Gastroesophageal sphincter (tissue), 4 donors: ENCODE measurements at regions not wholly inside any gene's neighbourhood (a gene's known extent, or its start where the extent isn't known, plus 50 kb on each side); places are given as distances from the start of the nearest gene placed in this dataset.

ENCODE experiments used
- ATAC-seq: fragments of 150-250 bp; one replicate; pipeline ENCODE4 v1.9.1; 2016; ENCODE audit warnings: mild to moderate bottlenecking, moderate library complexity
- H3K27ac ChIP-seq, 4 donors: fragments of 200-600 bp; sonication (generic) in 3 of 4; 1 replicate in 3 of 4; 2 replicates in 1 of 4; pipeline ENCODE4 v1.5.1; 2016 to 2019
- H3K27me3 ChIP-seq: fragments of 200-600 bp; sonication (generic); one replicate; pipeline ENCODE4 v1.5.1; 2019
- H3K36me3 ChIP-seq, 2 donors: fragments of 200-600 bp; sonication (generic); one replicate each; pipeline ENCODE4 v1.5.1; 2019; ENCODE audit warnings: control low read depth in 1 of 2
- H3K4me1 ChIP-seq, 3 donors: fragments of 200-600 bp; sonication (generic); 1 replicate in 2 of 3; 2 replicates in 1 of 3; pipeline ENCODE4 v1.5.1; 2016 to 2019; ENCODE audit warnings: control low read depth in 2 of 3
- H3K4me3 ChIP-seq, 2 donors: fragments of 200-600 bp; sonication (generic); one replicate each; pipeline ENCODE4 v1.5.1; 2019; ENCODE audit warnings: mild to moderate bottlenecking in 1 of 2, moderate library complexity in 1 of 2
- H3K9me3 ChIP-seq, 3 donors: fragments of 200-600 bp; sonication (generic); one replicate each; pipeline ENCODE4 v1.5.1; 2017 to 2019; ENCODE audit warnings: control low read depth in 2 of 3
- EP300 ChIP-seq: sonication (generic); formaldehyde crosslinking; IDR thresholded peaks from one replicate; pipeline ENCODE4 v1.6.1; 2017; ENCODE audit warnings: antibody characterized with exemption, mild to moderate bottlenecking
- POLR2A ChIP-seq, 2 donors: fragments of 450-650 bp; IDR thresholded peaks; one replicate each; pipeline ENCODE4 v1.6.1; 2017; ENCODE audit warnings: antibody characterized with exemption in 2 of 2, mild to moderate bottlenecking in 2 of 2, moderate library complexity in 1 of 2
- POLR2AphosphoS5 ChIP-seq: sonication (generic); formaldehyde crosslinking; IDR thresholded peaks from one replicate; pipeline ENCODE4 v1.6.1; 2017; ENCODE audit warnings: antibody characterized with exemption
- WGBS, 2 donors: methylation state at CpG; one replicate each; pipeline ENCODE4 v1.1.5; 2018; ENCODE audit warnings: low coverage in 1 of 2; 5-methylcytosine and 5-hydroxymethylcytosine counted together
- TF ChIP-seq, protein P1 (sequence below), 4 experiments: fragments of 200-600 bp in 2 of 4; fragments of 450-650 bp in 2 of 4; sonication (generic) in 1 of 4; IDR thresholded peaks; one replicate each; pipeline ENCODE4 v1.5.1; 2017 to 2019; ENCODE audit warnings: antibody characterized with exemption in 4 of 4, mild to moderate bottlenecking in 2 of 4, moderate library complexity in 2 of 4

DNA sequence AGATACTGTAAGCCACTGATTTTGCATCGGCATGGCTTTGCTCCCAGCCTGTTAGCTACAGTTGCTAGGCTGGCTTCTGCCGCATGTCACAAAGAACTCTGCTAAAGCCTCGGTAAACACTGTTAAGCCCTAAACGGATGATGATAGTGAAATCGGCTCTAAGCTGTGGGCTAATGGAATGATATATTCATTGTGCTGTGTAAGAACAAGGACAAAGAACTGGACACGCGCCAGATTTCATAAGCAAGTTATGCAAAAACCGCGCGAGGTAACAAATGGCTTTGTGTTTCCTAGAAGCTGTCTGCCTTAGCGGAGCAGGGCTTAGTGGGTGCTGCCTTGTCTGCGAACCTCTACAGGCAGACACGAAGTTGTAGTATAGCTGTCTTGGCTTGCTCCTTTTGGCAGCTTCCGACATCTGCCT lies 331.3 kb upstream of the COBL start:
- peak; percentile 79 for ATAC-seq
- Histone ChIP-seq H3K36me3 (no peaks in the 10 kb centered on the region), H3K27ac (peak overlapping the region in 1 of 4 donors; percentile 29), H3K4me1 (peaks cover 0 to 14% (median 5%) of the 10 kb centered on the region in 3 donors), H3K27me3 (no peaks in the 10 kb centered on the region), H3K9me3 (no peaks in the 10 kb centered on the region), H3K4me3 (no peak overlapping the region)
- WGBS, 2 donors: 2 to 14% methylated on average over 9 to 11 of the region's 14 CpGs
- TF ChIP-seq POLR2AphosphoS5: peak; percentile 71
- no peak for TF ChIP-seq EP300

GRCh38 chr7:51647486-51647885 lies 330.9 kb upstream of the COBL start:
- H3K9me3 ChIP-seq: no peaks in the 10 kb centered on the region
- H3K27ac ChIP-seq: peak overlapping the region in 1 of 4 donors; percentile 29
- ATAC-seq: no peak
- H3K4me3 ChIP-seq: no peak overlapping the region
- WGBS, 2 donors: 17 to 37% methylated on average over 3 to 5 of the region's 5 CpGs
- H3K27me3 ChIP-seq: no peaks in the 10 kb centered on the region
- TF ChIP-seq, protein P1, sequence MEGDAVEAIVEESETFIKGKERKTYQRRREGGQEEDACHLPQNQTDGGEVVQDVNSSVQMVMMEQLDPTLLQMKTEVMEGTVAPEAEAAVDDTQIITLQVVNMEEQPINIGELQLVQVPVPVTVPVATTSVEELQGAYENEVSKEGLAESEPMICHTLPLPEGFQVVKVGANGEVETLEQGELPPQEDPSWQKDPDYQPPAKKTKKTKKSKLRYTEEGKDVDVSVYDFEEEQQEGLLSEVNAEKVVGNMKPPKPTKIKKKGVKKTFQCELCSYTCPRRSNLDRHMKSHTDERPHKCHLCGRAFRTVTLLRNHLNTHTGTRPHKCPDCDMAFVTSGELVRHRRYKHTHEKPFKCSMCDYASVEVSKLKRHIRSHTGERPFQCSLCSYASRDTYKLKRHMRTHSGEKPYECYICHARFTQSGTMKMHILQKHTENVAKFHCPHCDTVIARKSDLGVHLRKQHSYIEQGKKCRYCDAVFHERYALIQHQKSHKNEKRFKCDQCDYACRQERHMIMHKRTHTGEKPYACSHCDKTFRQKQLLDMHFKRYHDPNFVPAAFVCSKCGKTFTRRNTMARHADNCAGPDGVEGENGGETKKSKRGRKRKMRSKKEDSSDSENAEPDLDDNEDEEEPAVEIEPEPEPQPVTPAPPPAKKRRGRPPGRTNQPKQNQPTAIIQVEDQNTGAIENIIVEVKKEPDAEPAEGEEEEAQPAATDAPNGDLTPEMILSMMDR (IDR thresholded peaks at IDR 0.05): no peak
- TF ChIP-seq EP300: no peak
- no peak for TF ChIP-seq POLR2A (IDR thresholded peaks at IDR 0.05)
- TF ChIP-seq POLR2AphosphoS5: no peak
- no peaks in the 10 kb centered on the region for H3K36me3 ChIP-seq
- H3K4me1 ChIP-seq: peaks cover 0 to 14% (median 5%) of the 10 kb centered on the region in 3 donors

- Histone ChIP-seq H3K27ac (no peak overlapping the region), H3K4me3 (no peak overlapping the region), H3K27me3 (no peaks in the 10 kb centered on the region), H3K36me3 (no peaks in the 10 kb centered on the region), H3K4me1 (peaks cover 0 to 14% (median 5%) of the 10 kb centered on the region in 3 donors), H3K9me3 (no peaks in the 10 kb centered on the region)
- no peak for ATAC-seq
- 90 to 96% methylated on average over 7 to 8 of the region's 16 CpGs for WGBS, 2 donors
- TF ChIP-seq, protein P1 (IDR thresholded peaks at IDR 0.05): no peak
- TF ChIP-seq POLR2A (IDR thresholded peaks at IDR 0.05): no peak
- no peak for TF ChIP-seq POLR2AphosphoS5
- no peak for TF ChIP-seq EP300
These were observed 329.2 kb upstream of the COBL start for GRCh38 chr7:51645702-51646298.

GRCh38 chr7:51645255-51645654 lies 328.6 kb upstream of the COBL start:
- H3K36me3 ChIP-seq: no peaks in the 10 kb centered on the region
- TF ChIP-seq POLR2A (IDR thresholded peaks at IDR 0.05) (no peak), POLR2AphosphoS5 (no peak), EP300 (no peak)
- TF ChIP-seq, protein P1 (IDR thresholded peaks at IDR 0.05): no peak
- 84 to 90% methylated on average over 6 to 8 of the region's 11 CpGs for WGBS, 2 donors
- H3K4me1 ChIP-seq: peaks cover 0 to 14% (median 5%) of the 10 kb centered on the region in 3 donors
- H3K9me3 ChIP-seq: no peaks in the 10 kb centered on the region
- H3K27me3 ChIP-seq: no peaks in the 10 kb centered on the region
- no peak for ATAC-seq
- H3K4me3 ChIP-seq: no peak overlapping the region
- no peak overlapping the region for H3K27ac ChIP-seq

DNA sequence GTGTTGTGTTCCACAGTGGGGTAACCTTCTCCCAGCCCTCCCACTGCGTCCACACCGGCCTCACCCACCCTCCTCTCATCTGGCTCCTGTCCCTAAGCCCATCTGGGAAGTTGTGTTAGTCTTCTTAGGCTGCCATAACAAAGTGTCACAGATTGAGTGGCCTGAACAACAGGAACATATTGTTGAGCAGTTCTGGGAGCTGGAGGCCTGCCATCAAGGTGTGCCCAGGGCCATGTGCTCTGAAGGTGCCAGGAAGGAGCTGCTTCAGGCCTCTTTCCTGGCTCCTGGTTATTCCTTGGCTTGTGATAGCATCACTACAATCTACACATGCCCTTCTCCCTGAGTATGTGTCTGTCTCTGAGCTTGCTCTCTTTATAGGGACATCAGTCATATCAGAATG lies 327.6 kb upstream of the COBL start:
- no peak for ATAC-seq
- peaks cover 0 to 14% (median 5%) of the 10 kb centered on the region in 3 donors for H3K4me1 ChIP-seq
- H3K9me3 ChIP-seq: no peaks in the 10 kb centered on the region
- H3K4me3 ChIP-seq: no peak overlapping the region
- H3K36me3 ChIP-seq: no peaks in the 10 kb centered on the region
- H3K27me3 ChIP-seq: no peaks in the 10 kb centered on the region
- WGBS, 2 donors: no CpG with 5 or more reads among the region's 2 CpGs
- TF ChIP-seq POLR2A (IDR thresholded peaks at IDR 0.05): no peak
- no peak for TF ChIP-seq EP300
- TF ChIP-seq POLR2AphosphoS5: no peak
- TF ChIP-seq, protein P1 (IDR thresholded peaks at IDR 0.05): no peak
- H3K27ac ChIP-seq: no peak overlapping the region
